SW480 (cell line): ENCODE measurements at regions not wholly inside any gene's neighbourhood (a gene's known extent, or its start where the extent isn't known, plus 50 kb on each side); places are given as distances from the start of the nearest gene placed in this dataset.

Experiments
- DNase-seq: peaks from one replicate; pipeline ENCODE4 v3.0.0-alpha.2; 2016; ENCODE audit warnings: low spot score

- no peak for DNase-seq
Measured at GRCh38 chr3:25000971-25001591, 427.0 kb upstream of the RARB start.

GRCh38 chr3:25002052-25002451, 426.0 kb upstream of the RARB start:
- DNase-seq: no peak

GRCh38 chr3:25007974-25008658, 419.9 kb upstream of the RARB start:
- no peak for DNase-seq

- no peak for DNase-seq
Measured at GRCh38 chr3:25009665-25010064, 418.4 kb upstream of the RARB start.

GRCh38 chr3:25015599-25015998, 412.5 kb upstream of the RARB start:
- DNase-seq: no peak

- DNase-seq: no peak
Measured at GRCh38 chr3:25018909-25019308, 409.2 kb upstream of the RARB start.

GRCh38 chr3:25019506-25019905, 408.6 kb upstream of the RARB start:
- no peak for DNase-seq

GRCh38 chr3:25021816-25022215, 406.2 kb upstream of the RARB start:
- no peak for DNase-seq

GRCh38 chr3:25023876-25024275, 404.2 kb upstream of the RARB start:
- no peak for DNase-seq

GRCh38 chr3:25025236-25025635, 402.8 kb upstream of the RARB start:
- no peak for DNase-seq

- no peak for DNase-seq
Measured at GRCh38 chr3:25027650-25028049, 400.4 kb upstream of the RARB start.

- DNase-seq: no peak
Measured at GRCh38 chr3:25029820-25030219, 398.2 kb upstream of the RARB start.

GRCh38 chr3:25032344-25032743, 395.7 kb upstream of the RARB start:
- DNase-seq: no peak

- DNase-seq: peak; percentile 49
Measured at GRCh38 chr3:25033407-25034029, 394.5 kb upstream of the RARB start.

- no peak for DNase-seq
Measured at GRCh38 chr3:25035526-25035925, 392.5 kb upstream of the RARB start.

- DNase-seq: no peak
Measured at GRCh38 chr3:25036633-25037032, 391.4 kb upstream of the RARB start.

- no peak for DNase-seq
Measured at GRCh38 chr3:25037049-25037547, 391.0 kb upstream of the RARB start.

GRCh38 chr3:25038271-25038670, 389.8 kb upstream of the RARB start:
- DNase-seq: no peak

GRCh38 chr3:25038922-25039321, 389.1 kb upstream of the RARB start:
- DNase-seq: no peak

GRCh38 chr3:25040748-25041147, 387.3 kb upstream of the RARB start:
- no peak for DNase-seq

GRCh38 chr3:25041871-25042584, 386.0 kb upstream of the RARB start:
- DNase-seq: no peak

- no peak for DNase-seq
Measured at GRCh38 chr3:25043177-25043576, 384.9 kb upstream of the RARB start.

- no peak for DNase-seq
Measured at GRCh38 chr3:25043749-25044148, 384.3 kb upstream of the RARB start.
